CD4-positive, alpha-beta T cell treated with Interleukin-17A for 1 hour (primary cell): ENCODE measurements at regions not wholly inside any gene's neighbourhood (a gene's known extent, or its start where the extent isn't known, plus 50 kb on each side); places are given as distances from the start of the nearest gene placed in this dataset.

Source experiments
- DNase-seq: peaks from one replicate; pipeline ENCODE4 v3.0.0-alpha.2; 2020

- no peak for DNase-seq
These were observed 864.4 kb downstream of the USP25 start for GRCh38 chr21:16594191-16594590.

- DNase-seq: no peak
These were observed 866.6 kb downstream of the USP25 start for GRCh38 chr21:16596369-16596768.

GRCh38 chr21:16597753-16598152 lies 868.0 kb downstream of the USP25 start:
- DNase-seq: no peak

GRCh38 chr21:16605597-16605996 lies 875.8 kb downstream of the USP25 start:
- no peak for DNase-seq

GRCh38 chr21:16606271-16606670 lies 876.5 kb downstream of the USP25 start:
- no peak for DNase-seq

- DNase-seq: no peak
These were observed 878.5 kb downstream of the USP25 start for GRCh38 chr21:16608209-16608830.

- DNase-seq: no peak
These were observed 889.5 kb downstream of the USP25 start for GRCh38 chr21:16619281-16619680.

GRCh38 chr21:16620786-16621320 lies 891.1 kb downstream of the USP25 start:
- DNase-seq: no peak

GRCh38 chr21:16624479-16625118 lies 888.2 kb upstream of the CXADR start:
- no peak for DNase-seq

- no peak for DNase-seq
These were observed 887.4 kb upstream of the CXADR start for GRCh38 chr21:16625491-16625890.

- DNase-seq: no peak
These were observed 878.9 kb upstream of the CXADR start for GRCh38 chr21:16633831-16634459.

- DNase-seq: no peak
These were observed 878.3 kb upstream of the CXADR start for GRCh38 chr21:16634515-16634914.

GRCh38 chr21:16640297-16641027 lies 872.4 kb upstream of the CXADR start:
- no peak for DNase-seq

- DNase-seq: no peak
These were observed 870.5 kb upstream of the CXADR start for GRCh38 chr21:16642353-16642752.

GRCh38 chr21:16644685-16645084 lies 868.2 kb upstream of the CXADR start:
- DNase-seq: no peak

- no peak for DNase-seq
These were observed 862.0 kb upstream of the CXADR start for GRCh38 chr21:16650714-16651366.

- DNase-seq: no peak
These were observed 860.9 kb upstream of the CXADR start for GRCh38 chr21:16651956-16652355.

- no peak for DNase-seq
These were observed 849.4 kb upstream of the CXADR start for GRCh38 chr21:16663436-16663835.

- DNase-seq: no peak
These were observed 845.4 kb upstream of the CXADR start for GRCh38 chr21:16667395-16667794.

GRCh38 chr21:16674949-16675348 lies 837.9 kb upstream of the CXADR start:
- DNase-seq: no peak

- DNase-seq: no peak
These were observed 836.5 kb upstream of the CXADR start for GRCh38 chr21:16676391-16676790.

- no peak for DNase-seq
These were observed 834.2 kb upstream of the CXADR start for GRCh38 chr21:16678429-16679160.
